Keratinocyte (primary cell): ENCODE measurements at regions not wholly inside any gene's neighbourhood (a gene's known extent, or its start where the extent isn't known, plus 50 kb on each side); places are given as distances from the start of the nearest gene placed in this dataset.

Source experiments
- DNase-seq: peaks from one replicate; pipeline ENCODE4 v3.0.0-alpha.2; 2011; ENCODE audit warnings: low read depth, missing footprints, low spot score
- FAIRE-seq: peaks from 2 replicates; lab custom pipeline; 2011; peaks lifted over from hg19 to GRCh38; lab: Jason Lieb, UNC
- H2AFZ ChIP-seq: 2 replicates; pipeline ENCODE4 v1.6.0; 2012; ENCODE audit warnings: low read length, control low read depth, inconsistent platforms; ENCODE audit not compliant: control insufficient read depth
- H3K27ac ChIP-seq: 2 replicates; pipeline ENCODE4 v1.5.1; 2011; ENCODE audit warnings: low read length; ENCODE audit not compliant: control insufficient read depth, insufficient read depth
- H3K27me3 ChIP-seq: 3 replicates; pipeline ENCODE4 v1.6.0; 2011; ENCODE audit warnings: low read length; ENCODE audit not compliant: control insufficient read depth, insufficient read depth; ENCODE audit errors: extremely low read depth
- H3K36me3 ChIP-seq, 2 experiments: 2 replicates in 1 of 2; 3 replicates in 1 of 2; pipeline ENCODE4 v1.5.1; 2011; ENCODE audit warnings: low read length in 2 of 2, mild to moderate bottlenecking in 1 of 2; ENCODE audit not compliant: control insufficient read depth in 2 of 2, insufficient read depth in 2 of 2; ENCODE audit errors: extremely low read depth in 1 of 2
- H3K4me1 ChIP-seq: 3 replicates; pipeline ENCODE4 v1.5.1; 2011; ENCODE audit warnings: low read length; ENCODE audit not compliant: control insufficient read depth, insufficient read depth; ENCODE audit errors: extremely low read depth
- H3K4me2 ChIP-seq: 3 replicates; pipeline ENCODE4 v1.6.0; 2011; ENCODE audit warnings: low read depth, low read length; ENCODE audit not compliant: control insufficient read depth, insufficient read depth; ENCODE audit errors: extremely low read depth
- H3K4me3 ChIP-seq, 3 experiments: fragments of 200-600 bp in 1 of 3; sonication (generic) in 1 of 3; 2 replicates in 2 of 3; 3 replicates in 1 of 3; pipeline ENCODE4 v1.5.1; 2011 to 2016; ENCODE audit warnings: low read length in 3 of 3, mild to moderate bottlenecking in 3 of 3, control low read depth in 2 of 3, inconsistent platforms in 1 of 3, low read depth in 1 of 3, mixed read lengths in 1 of 3, mixed run types in 1 of 3, moderate library complexity in 1 of 3; ENCODE audit not compliant: control insufficient read depth in 2 of 3, insufficient read depth in 2 of 3; ENCODE audit errors: extremely low read depth in 1 of 3
- H3K79me2 ChIP-seq: 2 replicates; pipeline ENCODE4 v1.6.0; 2012; ENCODE audit warnings: low read length; ENCODE audit not compliant: control insufficient read depth, insufficient read depth
- H3K9ac ChIP-seq: 3 replicates; pipeline ENCODE4 v1.6.0; 2011; ENCODE audit warnings: low read length; ENCODE audit not compliant: control insufficient read depth, insufficient read depth; ENCODE audit errors: extremely low read depth
- H3K9me1 ChIP-seq: 3 replicates; pipeline ENCODE4 v1.6.0; 2011; ENCODE audit warnings: low read length; ENCODE audit not compliant: control insufficient read depth, insufficient read depth; ENCODE audit errors: extremely low read depth
- H3K9me3 ChIP-seq: 2 replicates; pipeline ENCODE4 v1.5.1; 2012; ENCODE audit warnings: low read depth, low read length; ENCODE audit not compliant: control insufficient read depth
- H4K20me1 ChIP-seq: 3 replicates; pipeline ENCODE4 v1.6.0; 2011; ENCODE audit warnings: low read length; ENCODE audit not compliant: control insufficient read depth, insufficient read depth; ENCODE audit errors: extremely low read depth
- CTCF ChIP-seq, 3 experiments: IDR thresholded peaks in 1 of 3; conservative IDR thresholded peaks in 1 of 3; optimal IDR thresholded peaks in 1 of 3; 2 replicates in 2 of 3; 3 replicates in 1 of 3; pipeline versions ENCODE3 to v1.5.1; 2011; ENCODE audit warnings: low read length in 3 of 3, mild to moderate bottlenecking in 3 of 3, moderate library complexity in 2 of 3, control low read depth in 1 of 3, inconsistent platforms in 1 of 3; ENCODE audit not compliant: insufficient read depth in 2 of 3; ENCODE audit errors: extremely low read depth in 1 of 3
- EZH2 ChIP-seq: IDR thresholded peaks from one replicate; pipeline ENCODE4 v1.6.1; 2012; ENCODE audit warnings: inconsistent platforms, mild to moderate bottlenecking, low read length, moderate library complexity
- dilution Hi-C: fragments of 300-500 bp; cut with MboI; formaldehyde crosslinking; loops from one replicate; pipeline ENCODE4 v1.7.0; 2020; ENCODE audit warnings: low sequenced_read_pairs; ENCODE audit not compliant: extremely low pct_ligation_motif_present

GRCh38 chr10:117928281-117928680 is 118.5 kb downstream of the RAB11FIP2 start:
- Histone ChIP-seq H3K9me1 (no peaks in the 10 kb centered on the region), H3K27me3 (no peaks in the 10 kb centered on the region), H3K4me2 (no peak overlapping the region), H3K4me1 (no peaks in the 10 kb centered on the region), H3K79me2 (no peaks in the 10 kb centered on the region), H4K20me1 (no peaks in the 10 kb centered on the region), H3K36me3 (no peaks in the 10 kb centered on the region), H3K4me3 (no peak overlapping the region), H3K9ac (no peak overlapping the region), H3K27ac (no peak overlapping the region), H2AFZ (no peak overlapping the region), H3K9me3 (no peaks in the 10 kb centered on the region)
- FAIRE-seq (no peak), DNase-seq (no peak)
- TF ChIP-seq EZH2 (no peak), CTCF (optimal IDR thresholded peaks at IDR 0.05 in 1 of 3, IDR thresholded peaks at IDR 0.05 in 1 of 3, conservative IDR thresholded peaks at IDR 0.05 in 1 of 3; ENCODE audit: extremely low read depth in 1 of 3, insufficient read depth in 2 of 3, low read length in 3 of 3) (no peak)
- dilution Hi-C loops: no loop called here

- no peaks in the 10 kb centered on the region for H3K79me2 ChIP-seq
- no peak overlapping the region for H2AFZ ChIP-seq
- no peak overlapping the region for H3K4me2 ChIP-seq
- H3K4me3 ChIP-seq: no peak overlapping the region
- no peaks in the 10 kb centered on the region for H3K9me3 ChIP-seq
- H4K20me1 ChIP-seq: no peaks in the 10 kb centered on the region
- dilution Hi-C loops: no loop called here
- FAIRE-seq (no peak), DNase-seq (no peak)
- no peaks in the 10 kb centered on the region for H3K9me1 ChIP-seq
- H3K4me1 ChIP-seq: no peaks in the 10 kb centered on the region
- H3K27me3 ChIP-seq: no peaks in the 10 kb centered on the region
- no peak overlapping the region for H3K27ac ChIP-seq
- TF ChIP-seq CTCF (optimal IDR thresholded peaks at IDR 0.05 in 1 of 3, IDR thresholded peaks at IDR 0.05 in 1 of 3, conservative IDR thresholded peaks at IDR 0.05 in 1 of 3; ENCODE audit: extremely low read depth in 1 of 3, insufficient read depth in 2 of 3, low read length in 3 of 3) (no peak), EZH2 (no peak)
- H3K9ac ChIP-seq: no peak overlapping the region
- H3K36me3 ChIP-seq: no peaks in the 10 kb centered on the region
Observed at GRCh38 chr10:117928741-117929140, 118.0 kb downstream of the RAB11FIP2 start.
